Stomach (tissue), 4 donors: ENCODE measurements at regions not wholly inside any gene's neighbourhood (a gene's known extent, or its start where the extent isn't known, plus 50 kb on each side); places are given as distances from the start of the nearest gene placed in this dataset.

Source experiments
- POLR2AphosphoS5 ChIP-seq, 3 donors: sonication (generic); formaldehyde crosslinking; IDR thresholded peaks; one replicate each; pipeline ENCODE4 v1.6.1; 2016; ENCODE audit warnings: antibody characterized with exemption in 3 of 3
- TF ChIP-seq, protein P1 (sequence below), 7 experiments: fragments of 450-650 bp in 4 of 7; fragments of 200-600 bp in 3 of 7; sonication (generic) in 3 of 7; IDR thresholded peaks; one replicate each; pipeline ENCODE4 v1.5.1; 2016 to 2019; ENCODE audit warnings: antibody characterized with exemption in 7 of 7, control low read depth in 2 of 7, mild to moderate bottlenecking in 1 of 7

DNA sequence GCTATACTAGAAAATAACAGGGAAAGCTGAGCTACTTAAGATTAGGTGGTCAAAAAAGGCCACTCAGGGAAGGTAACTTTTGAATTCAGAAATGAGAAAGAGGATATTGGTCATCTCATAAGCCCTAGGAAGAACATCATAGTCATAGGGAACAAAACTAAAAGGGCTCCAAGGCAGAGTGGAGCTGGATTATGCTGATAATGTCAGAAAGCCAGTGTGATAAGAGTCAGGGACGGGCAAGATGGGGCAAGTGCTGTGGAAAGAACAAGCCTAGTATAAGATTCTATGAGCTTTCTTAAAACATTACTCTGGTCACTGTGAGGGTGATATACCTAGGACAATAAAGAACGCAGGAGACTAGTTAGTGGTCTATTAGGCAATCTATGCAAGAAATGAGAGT, 106.6 kb downstream of the DUSP10 start:
- TF ChIP-seq, protein P1, sequence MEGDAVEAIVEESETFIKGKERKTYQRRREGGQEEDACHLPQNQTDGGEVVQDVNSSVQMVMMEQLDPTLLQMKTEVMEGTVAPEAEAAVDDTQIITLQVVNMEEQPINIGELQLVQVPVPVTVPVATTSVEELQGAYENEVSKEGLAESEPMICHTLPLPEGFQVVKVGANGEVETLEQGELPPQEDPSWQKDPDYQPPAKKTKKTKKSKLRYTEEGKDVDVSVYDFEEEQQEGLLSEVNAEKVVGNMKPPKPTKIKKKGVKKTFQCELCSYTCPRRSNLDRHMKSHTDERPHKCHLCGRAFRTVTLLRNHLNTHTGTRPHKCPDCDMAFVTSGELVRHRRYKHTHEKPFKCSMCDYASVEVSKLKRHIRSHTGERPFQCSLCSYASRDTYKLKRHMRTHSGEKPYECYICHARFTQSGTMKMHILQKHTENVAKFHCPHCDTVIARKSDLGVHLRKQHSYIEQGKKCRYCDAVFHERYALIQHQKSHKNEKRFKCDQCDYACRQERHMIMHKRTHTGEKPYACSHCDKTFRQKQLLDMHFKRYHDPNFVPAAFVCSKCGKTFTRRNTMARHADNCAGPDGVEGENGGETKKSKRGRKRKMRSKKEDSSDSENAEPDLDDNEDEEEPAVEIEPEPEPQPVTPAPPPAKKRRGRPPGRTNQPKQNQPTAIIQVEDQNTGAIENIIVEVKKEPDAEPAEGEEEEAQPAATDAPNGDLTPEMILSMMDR (IDR thresholded peaks at IDR 0.05), result no peak
- no peak for TF ChIP-seq POLR2AphosphoS5 (IDR thresholded peaks at IDR 0.05)
